SK-N-SH treated with all-trans-retinoic acid at 6 μM for 48 hours (cell line): ENCODE measurements at regions not wholly inside any gene's neighbourhood (a gene's known extent, or its start where the extent isn't known, plus 50 kb on each side); places are given as distances from the start of the nearest gene placed in this dataset.

ENCODE experiments used
- ARNTL ChIP-seq: fragments of 450-650 bp; formaldehyde crosslinking; IDR thresholded peaks from 2 replicates; pipeline ENCODE4 v1.5.0; 2020; ENCODE audit warnings: low read depth, mild to moderate bottlenecking, moderate library complexity, borderline replicate concordance
- CREB5 ChIP-seq: fragments of 250-450 bp; sonication (Bioruptor Pico); IDR thresholded peaks from 2 replicates; pipeline ENCODE4 v1.5.1; 2020; ENCODE audit warnings: low read depth, mild to moderate bottlenecking, moderate library complexity
- CSDC2 ChIP-seq: fragments of 250-450 bp; sonication (Bioruptor Pico); IDR thresholded peaks from 2 replicates; pipeline ENCODE4 v1.5.0; 2020; ENCODE audit warnings: mild to moderate bottlenecking, moderate library complexity
- CSRNP3 ChIP-seq: fragments of 250-450 bp; sonication (Bioruptor Pico); IDR thresholded peaks from 2 replicates; pipeline ENCODE4 v1.5.1; 2021; ENCODE audit warnings: mild to moderate bottlenecking, moderate library complexity
- ESRRG ChIP-seq: fragments of 250-450 bp; sonication (Bioruptor Pico); IDR thresholded peaks from 2 replicates; pipeline ENCODE4 v1.6.1; 2021; ENCODE audit warnings: mild to moderate bottlenecking
- ISL1 ChIP-seq: fragments of 250-450 bp; sonication (Bioruptor Pico); IDR thresholded peaks from 2 replicates; pipeline ENCODE4 v2.1.2; 2022; ENCODE audit warnings: mild to moderate bottlenecking, moderate library complexity
- OSR1 ChIP-seq: fragments of 250-450 bp; sonication (Bioruptor Pico); IDR thresholded peaks from 2 replicates; pipeline ENCODE4 v1.8.0; 2022; ENCODE audit warnings: moderate library complexity, mild to moderate bottlenecking, inconsistent platforms
- TOX ChIP-seq: fragments of 250-450 bp; sonication (Bioruptor Pico); IDR thresholded peaks from 2 replicates; pipeline ENCODE4 v1.8.0; 2021; ENCODE audit warnings: mild to moderate bottlenecking, moderate library complexity, borderline replicate concordance
- ZFP3 ChIP-seq: fragments of 250-450 bp; sonication (Bioruptor Pico); IDR thresholded peaks from 2 replicates; pipeline ENCODE4 v1.5.0; 2020; ENCODE audit warnings: mild to moderate bottlenecking, moderate library complexity
- ZFP30 ChIP-seq: fragments of 450-650 bp; formaldehyde crosslinking; IDR thresholded peaks from 2 replicates; pipeline ENCODE4 v1.5.0; 2022; ENCODE audit warnings: mild to moderate bottlenecking, moderate library complexity
- ZNF565 ChIP-seq: fragments of 450-650 bp; formaldehyde crosslinking; conservative IDR thresholded peaks from 2 replicates; pipeline ENCODE4 v1.5.0; 2020; ENCODE audit warnings: low read depth, mild to moderate bottlenecking, moderate library complexity
- TF ChIP-seq, protein P1 (sequence below): fragments of 250-450 bp; sonication (Bioruptor Pico); IDR thresholded peaks from 2 replicates; pipeline ENCODE4 v1.8.0; 2020; ENCODE audit warnings: mild to moderate bottlenecking, moderate library complexity, borderline replicate concordance

DNA sequence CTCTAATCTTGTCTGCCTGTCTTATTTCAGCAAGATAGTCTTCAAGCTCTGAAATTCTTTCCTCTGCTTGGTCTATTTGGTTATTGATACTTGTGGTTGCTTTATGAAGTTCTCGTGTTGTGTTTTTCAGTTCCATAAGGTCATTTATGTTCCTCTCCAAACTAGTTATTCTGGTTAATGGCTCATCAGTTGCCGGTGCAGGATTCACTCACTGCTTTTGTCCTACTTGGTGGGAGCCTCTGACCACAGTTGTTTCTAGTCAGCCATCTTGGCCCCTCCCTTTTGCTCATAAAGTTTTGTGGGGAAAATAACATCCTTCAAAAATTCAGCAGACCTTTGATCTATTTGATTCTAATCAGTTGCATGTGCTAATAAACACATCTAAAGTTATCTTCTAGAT is 158.6 kb upstream of the PARD3B start:
- TF ChIP-seq ZFP3 = no peak
- TF ChIP-seq CSRNP3 = no peak
- no peak for TF ChIP-seq CREB5 (CRISPR knock-in tag)
- TF ChIP-seq ZNF565 (CRISPR knock-in tag) = no peak
- TF ChIP-seq, protein P1, sequence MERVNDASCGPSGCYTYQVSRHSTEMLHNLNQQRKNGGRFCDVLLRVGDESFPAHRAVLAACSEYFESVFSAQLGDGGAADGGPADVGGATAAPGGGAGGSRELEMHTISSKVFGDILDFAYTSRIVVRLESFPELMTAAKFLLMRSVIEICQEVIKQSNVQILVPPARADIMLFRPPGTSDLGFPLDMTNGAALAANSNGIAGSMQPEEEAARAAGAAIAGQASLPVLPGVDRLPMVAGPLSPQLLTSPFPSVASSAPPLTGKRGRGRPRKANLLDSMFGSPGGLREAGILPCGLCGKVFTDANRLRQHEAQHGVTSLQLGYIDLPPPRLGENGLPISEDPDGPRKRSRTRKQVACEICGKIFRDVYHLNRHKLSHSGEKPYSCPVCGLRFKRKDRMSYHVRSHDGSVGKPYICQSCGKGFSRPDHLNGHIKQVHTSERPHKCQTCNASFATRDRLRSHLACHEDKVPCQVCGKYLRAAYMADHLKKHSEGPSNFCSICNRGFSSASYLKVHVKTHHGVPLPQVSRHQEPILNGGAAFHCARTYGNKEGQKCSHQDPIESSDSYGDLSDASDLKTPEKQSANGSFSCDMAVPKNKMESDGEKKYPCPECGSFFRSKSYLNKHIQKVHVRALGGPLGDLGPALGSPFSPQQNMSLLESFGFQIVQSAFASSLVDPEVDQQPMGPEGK (CRISPR knock-in tag) = no peak
- TF ChIP-seq CSDC2 (CRISPR knock-in tag) = no peak
- TF ChIP-seq ZFP30 (CRISPR knock-in tag) = no peak
- no peak for TF ChIP-seq TOX (CRISPR knock-in tag)
- no peak for TF ChIP-seq ISL1 (CRISPR knock-in tag)
- no peak for TF ChIP-seq OSR1 (CRISPR knock-in tag)
- TF ChIP-seq ARNTL = no peak
- TF ChIP-seq ESRRG (CRISPR knock-in tag) = no peak
